22Rv1 (cell line): ENCODE measurements at regions not wholly inside any gene's neighbourhood (a gene's known extent, or its start where the extent isn't known, plus 50 kb on each side); places are given as distances from the start of the nearest gene placed in this dataset.

Experiments used
- CTCF ChIP-seq: fragments of 450-650 bp; IDR thresholded peaks from 2 replicates; pipeline ENCODE4 v1.5.1; 2017; ENCODE audit warnings: mild to moderate bottlenecking
- ZFX ChIP-seq: fragments of 450-650 bp; IDR thresholded peaks from 2 replicates; pipeline ENCODE4 v1.6.1; 2017; ENCODE audit warnings: antibody characterized with exemption, borderline replicate concordance

GRCh38 chr2:129893244-129893643 is 86.2 kb upstream of the RAB6C start:
- TF ChIP-seq CTCF, result no peak
- TF ChIP-seq ZFX, result no peak
